ENCODE measurements at regions not wholly inside any gene's neighbourhood (a gene's known extent, or its start where the extent isn't known, plus 50 kb on each side); places are given as distances from the start of the nearest gene placed in this dataset.

GRCh38 chr20:52880259-52880658 lies 91.9 kb upstream of the TSHZ2 start:
- TF ChIP-seq HCFC1 (IDR thresholded peaks at IDR 0.05; ENCODE audit: low read length) = no peak
- TF ChIP-seq YY1 (IDR thresholded peaks at IDR 0.05; ENCODE audit: low read depth, low read length) = no peak
- no peak for TF ChIP-seq EP300 (IDR thresholded peaks at IDR 0.05; ENCODE audit: borderline replicate concordance in 1 of 2, control insufficient read depth in 1 of 2, low read depth in 2 of 2, low read length in 2 of 2)
- no peak for TF ChIP-seq EZH2 (IDR thresholded peaks at IDR 0.05; ENCODE audit: borderline replicate concordance, control insufficient read depth, low read depth, low read length)
- TF ChIP-seq TCF12 (IDR thresholded peaks at IDR 0.05; ENCODE audit: low read depth, low read length) = no peak
- no peak for TF ChIP-seq BHLHE40 (IDR thresholded peaks at IDR 0.05; ENCODE audit: borderline replicate concordance in 1 of 2, low read depth in 2 of 2, low read length in 1 of 2)

Data from GM12878 (cell line).